Suprapubic skin (tissue), 4 donors: ENCODE measurements at regions not wholly inside any gene's neighbourhood (a gene's known extent, or its start where the extent isn't known, plus 50 kb on each side); places are given as distances from the start of the nearest gene placed in this dataset.

Source experiments
- DNase-seq, 2 donors: peaks; one replicate each; pipeline ENCODE4 v3.0.0-alpha.2; 2019; ENCODE audit warnings: low spot score in 2 of 2
- H3K27ac ChIP-seq: fragments of 200-600 bp; sonication (generic); one replicate; pipeline ENCODE4 v1.5.1; 2019
- H3K27me3 ChIP-seq: fragments of 200-600 bp; sonication (generic); one replicate; pipeline ENCODE4 v1.5.1; 2019
- H3K36me3 ChIP-seq: fragments of 200-600 bp; sonication (generic); one replicate; pipeline ENCODE4 v1.5.1; 2019
- H3K4me1 ChIP-seq: fragments of 200-600 bp; sonication (generic); one replicate; pipeline ENCODE4 v1.5.1; 2019
- H3K4me3 ChIP-seq: fragments of 200-600 bp; sonication (generic); one replicate; pipeline ENCODE4 v1.5.1; 2019; ENCODE audit warnings: mild to moderate bottlenecking
- H3K9me3 ChIP-seq: fragments of 200-600 bp; sonication (generic); one replicate; pipeline ENCODE4 v1.5.1; 2019
- CTCF ChIP-seq, 2 donors: fragments of 200-600 bp in 1 of 2; fragments of 450-650 bp in 1 of 2; sonication (generic) in 1 of 2; IDR thresholded peaks; one replicate each; pipeline ENCODE4 v1.5.1; 2016 to 2019; ENCODE audit warnings: antibody characterized with exemption in 2 of 2, mild to moderate bottlenecking in 1 of 2, moderate library complexity in 1 of 2
- EP300 ChIP-seq: sonication (generic); formaldehyde crosslinking; IDR thresholded peaks from one replicate; pipeline ENCODE4 v1.6.1; 2017; ENCODE audit warnings: antibody characterized with exemption
- POLR2A ChIP-seq, 2 donors: fragments of 450-650 bp; IDR thresholded peaks; one replicate each; pipeline ENCODE4 v1.6.1; 2017; ENCODE audit warnings: antibody characterized with exemption in 2 of 2, mild to moderate bottlenecking in 2 of 2, moderate library complexity in 2 of 2
- POLR2AphosphoS5 ChIP-seq, 3 donors: sonication (generic); formaldehyde crosslinking; IDR thresholded peaks; one replicate each; pipeline ENCODE4 v1.6.1; 2017; ENCODE audit warnings: antibody characterized with exemption in 3 of 3
- WGBS: methylation state at CpG from one replicate; pipeline ENCODE4 v1.1.5; 2018; 5-methylcytosine and 5-hydroxymethylcytosine counted together

DNA sequence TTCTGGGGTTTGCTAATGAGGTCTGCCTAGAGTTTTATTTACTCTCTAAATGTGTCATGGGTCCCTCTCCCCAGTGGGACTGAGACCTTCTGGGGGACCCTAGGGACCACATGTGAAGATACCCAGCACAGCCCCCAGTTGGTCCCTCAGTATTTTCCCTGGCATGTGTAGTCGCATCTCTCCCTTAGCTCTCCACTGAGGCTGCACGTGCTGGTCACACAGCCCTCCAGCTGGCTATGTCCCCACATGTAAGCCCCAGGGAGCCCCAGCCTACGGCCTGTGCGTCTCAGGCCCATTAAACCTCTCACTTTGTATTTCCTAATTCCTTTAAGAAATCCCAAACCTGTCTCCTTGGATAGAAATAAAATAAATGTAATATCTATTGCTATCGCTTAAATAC is 189.6 kb upstream of the TSHZ3 start:
- DNase-seq: no peak
- no peaks in the 10 kb centered on the region for H3K9me3 ChIP-seq
- H3K27me3 ChIP-seq: peaks cover 5% of the 10 kb centered on the region
- TF ChIP-seq POLR2A (IDR thresholded peaks at IDR 0.05) (no peak), EP300 (no peak), CTCF (IDR thresholded peaks at IDR 0.05) (no peak), POLR2AphosphoS5 (IDR thresholded peaks at IDR 0.05) (no peak)
- H3K4me3 ChIP-seq: no peak overlapping the region
- no peaks in the 10 kb centered on the region for H3K36me3 ChIP-seq
- 81% methylated on average over 5 of the region's 5 CpGs for WGBS
- H3K4me1 ChIP-seq: no peaks in the 10 kb centered on the region
- no peak overlapping the region for H3K27ac ChIP-seq

DNA sequence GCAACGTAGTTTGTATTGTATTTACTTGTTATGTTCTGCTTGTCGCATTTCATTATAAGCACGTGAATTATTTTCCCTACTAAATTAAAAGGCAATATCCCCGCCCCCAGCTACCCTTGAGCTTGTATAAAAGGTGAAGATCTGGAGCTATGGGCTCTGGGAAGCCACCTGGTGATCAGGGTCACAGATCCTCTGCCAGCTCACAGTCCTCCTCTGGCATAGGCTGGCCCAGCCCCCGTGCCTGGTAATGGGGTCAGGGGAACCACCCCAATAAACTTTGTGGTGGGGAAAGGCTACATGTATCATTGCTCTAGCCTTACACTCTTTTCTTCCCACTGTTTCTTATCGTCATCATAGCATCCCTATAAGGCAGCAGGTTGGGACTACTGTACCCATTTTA is 190.2 kb upstream of the TSHZ3 start:
- 83% methylated on average over 6 of the region's 6 CpGs for WGBS
- H3K4me1 ChIP-seq: no peaks in the 10 kb centered on the region
- H3K27me3 ChIP-seq: peaks cover 5% of the 10 kb centered on the region
- H3K36me3 ChIP-seq: no peaks in the 10 kb centered on the region
- DNase-seq: peak in 1 of 2 donors; percentile 20
- H3K27ac ChIP-seq: no peak overlapping the region
- H3K9me3 ChIP-seq: no peaks in the 10 kb centered on the region
- no peak overlapping the region for H3K4me3 ChIP-seq
- TF ChIP-seq EP300: no peak
- TF ChIP-seq CTCF (IDR thresholded peaks at IDR 0.05): no peak
- no peak for TF ChIP-seq POLR2AphosphoS5 (IDR thresholded peaks at IDR 0.05)
- TF ChIP-seq POLR2A (IDR thresholded peaks at IDR 0.05): no peak

GRCh38 chr19:31541396-31541795 is 192.2 kb upstream of the TSHZ3 start:
- H3K36me3 ChIP-seq: no peaks in the 10 kb centered on the region
- DNase-seq: no peak
- H3K4me3 ChIP-seq: no peak overlapping the region
- H3K27ac ChIP-seq: no peak overlapping the region
- H3K27me3 ChIP-seq: peaks cover 5% of the 10 kb centered on the region
- no peak for TF ChIP-seq EP300
- TF ChIP-seq POLR2A (IDR thresholded peaks at IDR 0.05): no peak
- no peak for TF ChIP-seq POLR2AphosphoS5 (IDR thresholded peaks at IDR 0.05)
- no peak for TF ChIP-seq CTCF (IDR thresholded peaks at IDR 0.05)
- no peaks in the 10 kb centered on the region for H3K9me3 ChIP-seq
- 46% methylated on average over 2 of the region's 2 CpGs for WGBS
- H3K4me1 ChIP-seq: no peaks in the 10 kb centered on the region

GRCh38 chr19:31543456-31543855 is 194.2 kb upstream of the TSHZ3 start:
- no peak for DNase-seq
- H3K27ac ChIP-seq: no peak overlapping the region
- TF ChIP-seq POLR2A (IDR thresholded peaks at IDR 0.05): no peak
- no peak for TF ChIP-seq CTCF (IDR thresholded peaks at IDR 0.05)
- no peak for TF ChIP-seq EP300
- TF ChIP-seq POLR2AphosphoS5 (IDR thresholded peaks at IDR 0.05): no peak
- 87% methylated on average over 5 of the region's 5 CpGs for WGBS
- no peak overlapping the region for H3K4me3 ChIP-seq
- no peaks in the 10 kb centered on the region for H3K36me3 ChIP-seq
- no peaks in the 10 kb centered on the region for H3K9me3 ChIP-seq
- peaks cover 5% of the 10 kb centered on the region for H3K27me3 ChIP-seq
- no peaks in the 10 kb centered on the region for H3K4me1 ChIP-seq

GRCh38 chr19:31545777-31546176 is 196.5 kb upstream of the TSHZ3 start:
- no peak for DNase-seq
- Histone ChIP-seq H3K27me3 (peaks cover 5% of the 10 kb centered on the region), H3K4me1 (no peaks in the 10 kb centered on the region), H3K36me3 (no peaks in the 10 kb centered on the region), H3K27ac (no peak overlapping the region), H3K9me3 (no peaks in the 10 kb centered on the region), H3K4me3 (no peak overlapping the region)
- WGBS: 85% methylated on average over 2 of the region's 2 CpGs
- TF ChIP-seq POLR2AphosphoS5 (IDR thresholded peaks at IDR 0.05): no peak
- TF ChIP-seq EP300: no peak
- no peak for TF ChIP-seq POLR2A (IDR thresholded peaks at IDR 0.05)
- no peak for TF ChIP-seq CTCF (IDR thresholded peaks at IDR 0.05)
